ENCODE measurements at regions not wholly inside any gene's neighbourhood (a gene's known extent, or its start where the extent isn't known, plus 50 kb on each side); places are given as distances from the start of the nearest gene placed in this dataset.

- H3K9me2 ChIP-seq (ENCODE audit: insufficient read depth): no peaks in the 10 kb centered on the region
- 60% methylated on average over 6 of the region's 6 CpGs for WGBS, 2 experiments (ENCODE audit: low coverage in 1 of 2, low lambda C conversion rate in 2 of 2, missing lambda C conversion rate in 2 of 2)
- TF ChIP-seq EZH2 (IDR thresholded peaks at IDR 0.05; ENCODE audit: insufficient read depth, poor library complexity, severe bottlenecking) (no peak), EZH2phosphoT487 (IDR thresholded peaks at IDR 0.05; ENCODE audit: insufficient read depth, low read depth) (no peak)
- H3K27ac ChIP-seq: no peak overlapping the region
- peaks cover 9% of the 10 kb centered on the region for H3F3A ChIP-seq (ENCODE audit: insufficient read depth)
- no peaks in the 10 kb centered on the region for H3K27me3 ChIP-seq (replicated peaks; ENCODE audit: insufficient read depth)
- no peaks in the 10 kb centered on the region for H3K36me3 ChIP-seq (ENCODE audit: low read depth)
- in situ Hi-C loops (cut with MboI): no loop called here
- DNase-seq: no peak
- H4K20me1 ChIP-seq (ENCODE audit: insufficient read depth): no peaks in the 10 kb centered on the region
- peaks cover 9% of the 10 kb centered on the region for H3K4me1 ChIP-seq (ENCODE audit: insufficient read depth)
- H2AFZ ChIP-seq: no peak overlapping the region
- H3K79me2 ChIP-seq (ENCODE audit: insufficient read depth): no peaks in the 10 kb centered on the region
- H3K4me3 ChIP-seq: no peak overlapping the region
- H3K9me3 ChIP-seq (ENCODE audit: low read depth): no peaks in the 10 kb centered on the region
- no peak overlapping the region for H3K9ac ChIP-seq
- H3K4me2 ChIP-seq (ENCODE audit: unreplicated experiment): no peak overlapping the region
These were observed 216.5 kb downstream of the MID1IP1 start for GRCh38 chrX:39017716-39018115.

GRCh38 chrX:39018541-39018940 lies 217.3 kb downstream of the MID1IP1 start:
- no peak for DNase-seq
- no peaks in the 10 kb centered on the region for H3K36me3 ChIP-seq (ENCODE audit: low read depth)
- 74 to 88% methylated on average over 2 to 3 of the region's 3 CpGs for WGBS, 2 experiments (ENCODE audit: low coverage in 1 of 2, low lambda C conversion rate in 2 of 2, missing lambda C conversion rate in 2 of 2)
- no peak overlapping the region for H3K4me3 ChIP-seq
- H3K9me2 ChIP-seq (ENCODE audit: insufficient read depth): no peaks in the 10 kb centered on the region
- no peaks in the 10 kb centered on the region for H4K20me1 ChIP-seq (ENCODE audit: insufficient read depth)
- in situ Hi-C loops (cut with MboI): no loop called here
- peaks cover 6% of the 10 kb centered on the region; the same call in 1 of the 2 replicates for H3K4me1 ChIP-seq (ENCODE audit: insufficient read depth)
- H2AFZ ChIP-seq: no peak overlapping the region
- H3K79me2 ChIP-seq (ENCODE audit: insufficient read depth): no peaks in the 10 kb centered on the region
- H3K9me3 ChIP-seq (ENCODE audit: low read depth): no peaks in the 10 kb centered on the region
- no peak overlapping the region for H3K4me2 ChIP-seq (ENCODE audit: unreplicated experiment)
- H3F3A ChIP-seq (ENCODE audit: insufficient read depth): peaks cover 1% of the 10 kb centered on the region; the same call in 1 of the 2 replicates
- TF ChIP-seq EZH2phosphoT487 (IDR thresholded peaks at IDR 0.05; ENCODE audit: insufficient read depth, low read depth): no peak
- TF ChIP-seq EZH2 (IDR thresholded peaks at IDR 0.05; ENCODE audit: insufficient read depth, poor library complexity, severe bottlenecking): no peak
- no peak overlapping the region for H3K27ac ChIP-seq
- no peaks in the 10 kb centered on the region for H3K27me3 ChIP-seq (replicated peaks; ENCODE audit: insufficient read depth)
- H3K9ac ChIP-seq: no peak overlapping the region

GRCh38 chrX:39019056-39019455 lies 217.8 kb downstream of the MID1IP1 start:
- no peaks in the 10 kb centered on the region for H3K9me2 ChIP-seq (ENCODE audit: insufficient read depth)
- no peaks in the 10 kb centered on the region for H4K20me1 ChIP-seq (ENCODE audit: insufficient read depth)
- H3K4me3 ChIP-seq: no peak overlapping the region
- no peak for DNase-seq
- no peak overlapping the region for H3K9ac ChIP-seq
- no peak overlapping the region for H2AFZ ChIP-seq
- no peak overlapping the region for H3K4me2 ChIP-seq (ENCODE audit: unreplicated experiment)
- no peaks in the 10 kb centered on the region for H3F3A ChIP-seq (ENCODE audit: insufficient read depth)
- peaks cover 6% of the 10 kb centered on the region; the same call in 1 of the 2 replicates for H3K4me1 ChIP-seq (ENCODE audit: insufficient read depth)
- in situ Hi-C loops (cut with MboI): no loop called here
- H3K9me3 ChIP-seq (ENCODE audit: low read depth): no peaks in the 10 kb centered on the region
- no peak for TF ChIP-seq EZH2phosphoT487 (IDR thresholded peaks at IDR 0.05; ENCODE audit: insufficient read depth, low read depth)
- TF ChIP-seq EZH2 (IDR thresholded peaks at IDR 0.05; ENCODE audit: insufficient read depth, poor library complexity, severe bottlenecking): no peak
- H3K27ac ChIP-seq: no peak overlapping the region
- H3K79me2 ChIP-seq (ENCODE audit: insufficient read depth): no peaks in the 10 kb centered on the region
- no peaks in the 10 kb centered on the region for H3K27me3 ChIP-seq (replicated peaks; ENCODE audit: insufficient read depth)
- 77 to 87% methylated on average over 9 to 10 of the region's 10 CpGs for WGBS, 2 experiments (ENCODE audit: low coverage in 1 of 2, low lambda C conversion rate in 2 of 2, missing lambda C conversion rate in 2 of 2)
- H3K36me3 ChIP-seq (ENCODE audit: low read depth): no peaks in the 10 kb centered on the region

DNA sequence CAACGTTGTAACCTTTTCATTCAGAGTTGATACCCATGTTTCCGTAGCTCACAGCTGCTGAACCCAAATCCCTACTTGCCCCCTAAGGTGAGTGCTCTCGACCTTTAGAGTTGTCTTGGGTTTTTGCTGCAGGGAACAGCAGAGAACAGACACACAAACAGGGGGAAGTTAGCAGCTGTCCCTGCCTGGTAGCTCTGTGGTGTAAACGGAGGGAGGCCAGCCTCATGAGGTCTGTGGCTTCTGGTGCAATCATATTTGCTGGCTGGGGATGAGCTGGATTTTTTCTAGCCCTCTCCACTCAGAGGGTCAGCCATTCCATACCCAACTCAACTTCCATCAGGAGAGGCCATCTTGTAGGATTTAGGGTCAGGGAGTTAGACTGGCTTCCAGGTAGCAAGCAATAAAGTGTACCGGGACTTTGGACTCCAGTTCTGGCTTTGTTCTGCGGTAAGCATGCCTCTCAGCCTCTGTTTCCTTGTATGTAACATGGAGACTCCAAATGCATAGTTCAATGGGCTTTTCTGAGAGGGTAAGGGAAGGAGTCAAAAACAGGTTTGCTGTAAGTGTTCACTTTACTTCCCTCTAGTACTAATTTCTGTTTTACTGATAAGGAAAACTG lies 218.9 kb downstream of the MID1IP1 start:
- in situ Hi-C loops (cut with MboI): no loop called here
- H3K4me2 ChIP-seq (ENCODE audit: unreplicated experiment): no peak overlapping the region
- no peak overlapping the region for H3K9ac ChIP-seq
- H3K9me2 ChIP-seq (ENCODE audit: insufficient read depth): no peaks in the 10 kb centered on the region
- no peak overlapping the region for H3K4me3 ChIP-seq
- H3K79me2 ChIP-seq (ENCODE audit: insufficient read depth): no peaks in the 10 kb centered on the region
- H3K4me1 ChIP-seq (ENCODE audit: insufficient read depth): peaks cover 6% of the 10 kb centered on the region; the same call in 1 of the 2 replicates
- H2AFZ ChIP-seq: no peak overlapping the region
- no peaks in the 10 kb centered on the region for H3K27me3 ChIP-seq (replicated peaks; ENCODE audit: insufficient read depth)
- no peaks in the 10 kb centered on the region for H3K9me3 ChIP-seq (ENCODE audit: low read depth)
- DNase-seq: no peak
- H3F3A ChIP-seq (ENCODE audit: insufficient read depth): no peaks in the 10 kb centered on the region
- TF ChIP-seq EZH2phosphoT487 (IDR thresholded peaks at IDR 0.05; ENCODE audit: insufficient read depth, low read depth) (no peak), EZH2 (IDR thresholded peaks at IDR 0.05; ENCODE audit: insufficient read depth, poor library complexity, severe bottlenecking) (no peak)
- H3K36me3 ChIP-seq (ENCODE audit: low read depth): no peaks in the 10 kb centered on the region
- H4K20me1 ChIP-seq (ENCODE audit: insufficient read depth): no peaks in the 10 kb centered on the region
- no peak overlapping the region for H3K27ac ChIP-seq
- WGBS, 2 experiments (ENCODE audit: low coverage in 1 of 2, low lambda C conversion rate in 2 of 2, missing lambda C conversion rate in 2 of 2): 71 to 80% methylated on average over 5 to 6 of the region's 6 CpGs
